Liver (tissue), 8 donors: ENCODE measurements at regions not wholly inside any gene's neighbourhood (a gene's known extent, or its start where the extent isn't known, plus 50 kb on each side); places are given as distances from the start of the nearest gene placed in this dataset.

Experiments used
- DNase-seq: peaks from one replicate; pipeline ENCODE4 v3.0.0-alpha.2; 2017; ENCODE audit warnings: low spot score
- H3K27ac ChIP-seq, 2 donors: one replicate each; pipeline ENCODE4 v1.7.0; 2013; ENCODE audit warnings: inconsistent platforms in 2 of 2, low read length in 2 of 2, control low read depth in 1 of 2, low read depth in 1 of 2, mild to moderate bottlenecking in 1 of 2
- H3K27me3 ChIP-seq, 4 donors: one replicate each; pipeline versions ENCODE4 v1.6.1 to v1.7.0; 2013; ENCODE audit warnings: low read length in 3 of 4, inconsistent platforms in 1 of 4, mild to moderate bottlenecking in 1 of 4, moderate library complexity in 1 of 4; ENCODE audit not compliant: control insufficient read depth in 4 of 4, insufficient read depth in 4 of 4
- H3K36me3 ChIP-seq, 4 donors: one replicate each; pipeline versions ENCODE4 v1.6.1 to v1.7.0; 2013; ENCODE audit warnings: low read length in 3 of 4, mild to moderate bottlenecking in 3 of 4, low read depth in 1 of 4, moderate library complexity in 1 of 4; ENCODE audit not compliant: control insufficient read depth in 4 of 4, insufficient read depth in 3 of 4
- H3K4me1 ChIP-seq, 4 donors: one replicate each; pipeline versions ENCODE4 v1.6.1 to v1.7.0; 2013; ENCODE audit warnings: low read length in 3 of 4, mild to moderate bottlenecking in 3 of 4, moderate library complexity in 1 of 4; ENCODE audit not compliant: control insufficient read depth in 4 of 4, insufficient read depth in 4 of 4
- H3K4me3 ChIP-seq, 3 donors: one replicate each; pipeline versions ENCODE4 v1.6.1 to v1.7.0; 2013; ENCODE audit warnings: low read length in 3 of 3, control low read depth in 1 of 3, low read depth in 1 of 3, mild to moderate bottlenecking in 1 of 3
- H3K9ac ChIP-seq, 2 donors: one replicate each; pipeline ENCODE4 v1.7.0; 2013; ENCODE audit warnings: low read length in 2 of 2, mild to moderate bottlenecking in 2 of 2, moderate library complexity in 2 of 2, control low read depth in 1 of 2, low read depth in 1 of 2
- H3K9me3 ChIP-seq, 4 donors: one replicate each; pipeline versions ENCODE4 v1.6.1 to v1.7.0; 2013; ENCODE audit warnings: low read length in 3 of 4; ENCODE audit not compliant: control insufficient read depth in 4 of 4
- EGR1 ChIP-seq, 2 donors: IDR thresholded peaks; 2 replicates each; pipeline ENCODE4 v1.6.1; 2016 to 2018; ENCODE audit warnings: antibody characterized with exemption in 2 of 2, low read depth in 2 of 2
- FOXA1 ChIP-seq: IDR thresholded peaks from 2 replicates; pipeline ENCODE4 v1.6.1; 2016; ENCODE audit warnings: antibody characterized with exemption
- FOXA2 ChIP-seq: IDR thresholded peaks from 2 replicates; pipeline ENCODE4 v1.6.1; 2016; ENCODE audit warnings: antibody characterized with exemption
- HNF4A ChIP-seq, 2 donors: conservative IDR thresholded peaks; 2 replicates each; pipeline ENCODE4 v1.6.1; 2016; ENCODE audit warnings: antibody characterized with exemption in 2 of 2, mild to moderate bottlenecking in 2 of 2
- HNF4G ChIP-seq: IDR thresholded peaks from 2 replicates; pipeline ENCODE4 v1.6.1; 2016; ENCODE audit warnings: antibody characterized with exemption
- JUND ChIP-seq, 2 donors: IDR thresholded peaks; 2 replicates each; pipeline ENCODE4 v1.6.1; 2016; ENCODE audit warnings: antibody characterized with exemption in 2 of 2
- NR2F2 ChIP-seq: IDR thresholded peaks from 2 replicates; pipeline ENCODE4 v1.6.1; 2016; ENCODE audit warnings: antibody characterized with exemption
- RAD21 ChIP-seq, 2 donors: IDR thresholded peaks; 2 replicates each; pipeline ENCODE4 v1.6.1; 2016; ENCODE audit warnings: antibody characterized with exemption in 2 of 2, mild to moderate bottlenecking in 2 of 2
- RXRA ChIP-seq, 2 donors: IDR thresholded peaks; 2 replicates each; pipeline ENCODE4 v1.6.1; 2017 to 2018; ENCODE audit warnings: antibody characterized with exemption in 2 of 2, mild to moderate bottlenecking in 1 of 2
- TAF1 ChIP-seq: conservative IDR thresholded peaks from 2 replicates; pipeline ENCODE4 v1.6.1; 2016; ENCODE audit warnings: antibody characterized with exemption, mild to moderate bottlenecking
- WGBS: extraction: QIAGEN DNeasy Blood & Tissue Kit; methylation state at CpG from one replicate; pipeline ENCODE4 v1.1.7; 2013; 5-methylcytosine and 5-hydroxymethylcytosine counted together
- TF ChIP-seq, protein P1 (sequence below): fragments of 150-350 bp; IDR thresholded peaks from 2 replicates; pipeline ENCODE4 v1.5.1; 2017; ENCODE audit warnings: improper control_type of control experiment, low read depth, low read length; ENCODE audit not compliant: missing input control
- TF ChIP-seq, protein P2 (sequence below): IDR thresholded peaks from 2 replicates; pipeline ENCODE4 v1.6.1; 2016; ENCODE audit warnings: antibody characterized with exemption
- TF ChIP-seq, protein P3 (sequence below): IDR thresholded peaks from 2 replicates; pipeline ENCODE4 v1.6.1; 2016; ENCODE audit warnings: antibody characterized with exemption, mild to moderate bottlenecking
- TF ChIP-seq, protein P4 (sequence below): IDR thresholded peaks from 2 replicates; pipeline ENCODE4 v1.6.1; 2016; ENCODE audit warnings: antibody characterized with exemption
- donor health status: healthy.
- donor health status: healthy.
- donor health status: healthy.
- donor health status: healthy.
- donor health status: healthy.

DNA sequence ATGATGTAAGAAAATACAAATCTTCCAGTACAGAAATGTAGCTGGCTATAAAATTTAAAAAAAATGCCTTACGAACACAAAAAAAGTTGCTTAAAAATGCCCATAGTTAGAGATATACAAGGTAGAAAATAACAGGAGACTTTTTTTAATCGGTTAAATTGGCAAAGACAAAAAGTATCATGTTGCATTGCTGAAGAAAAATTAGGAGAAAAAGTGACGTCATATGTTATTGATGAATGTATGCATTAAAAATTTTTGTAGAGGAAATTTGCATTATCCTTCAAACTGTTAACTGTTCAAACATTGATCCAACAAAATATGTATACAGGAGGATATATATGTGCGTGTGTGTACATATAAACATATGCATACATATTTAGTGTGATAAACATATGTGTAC, 1634.4 kb upstream of the PCDH7 start:
- no peaks in the 10 kb centered on the region for H3K36me3 ChIP-seq
- H3K9me3 ChIP-seq, result no peaks in the 10 kb centered on the region
- no peak overlapping the region for H3K27ac ChIP-seq
- no peaks in the 10 kb centered on the region for H3K27me3 ChIP-seq
- H3K4me3 ChIP-seq, result no peak overlapping the region
- no peak for DNase-seq
- TF ChIP-seq EGR1 (IDR thresholded peaks at IDR 0.05; ENCODE audit: low read depth in 2 of 2), result no peak
- TF ChIP-seq, protein P1, sequence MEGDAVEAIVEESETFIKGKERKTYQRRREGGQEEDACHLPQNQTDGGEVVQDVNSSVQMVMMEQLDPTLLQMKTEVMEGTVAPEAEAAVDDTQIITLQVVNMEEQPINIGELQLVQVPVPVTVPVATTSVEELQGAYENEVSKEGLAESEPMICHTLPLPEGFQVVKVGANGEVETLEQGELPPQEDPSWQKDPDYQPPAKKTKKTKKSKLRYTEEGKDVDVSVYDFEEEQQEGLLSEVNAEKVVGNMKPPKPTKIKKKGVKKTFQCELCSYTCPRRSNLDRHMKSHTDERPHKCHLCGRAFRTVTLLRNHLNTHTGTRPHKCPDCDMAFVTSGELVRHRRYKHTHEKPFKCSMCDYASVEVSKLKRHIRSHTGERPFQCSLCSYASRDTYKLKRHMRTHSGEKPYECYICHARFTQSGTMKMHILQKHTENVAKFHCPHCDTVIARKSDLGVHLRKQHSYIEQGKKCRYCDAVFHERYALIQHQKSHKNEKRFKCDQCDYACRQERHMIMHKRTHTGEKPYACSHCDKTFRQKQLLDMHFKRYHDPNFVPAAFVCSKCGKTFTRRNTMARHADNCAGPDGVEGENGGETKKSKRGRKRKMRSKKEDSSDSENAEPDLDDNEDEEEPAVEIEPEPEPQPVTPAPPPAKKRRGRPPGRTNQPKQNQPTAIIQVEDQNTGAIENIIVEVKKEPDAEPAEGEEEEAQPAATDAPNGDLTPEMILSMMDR, result no peak
- no peak for TF ChIP-seq NR2F2
- H3K4me1 ChIP-seq, result no peaks in the 10 kb centered on the region
- WGBS, result 74% methylated on average over 4 of the region's 4 CpGs
- H3K9ac ChIP-seq, result no peak overlapping the region

DNA sequence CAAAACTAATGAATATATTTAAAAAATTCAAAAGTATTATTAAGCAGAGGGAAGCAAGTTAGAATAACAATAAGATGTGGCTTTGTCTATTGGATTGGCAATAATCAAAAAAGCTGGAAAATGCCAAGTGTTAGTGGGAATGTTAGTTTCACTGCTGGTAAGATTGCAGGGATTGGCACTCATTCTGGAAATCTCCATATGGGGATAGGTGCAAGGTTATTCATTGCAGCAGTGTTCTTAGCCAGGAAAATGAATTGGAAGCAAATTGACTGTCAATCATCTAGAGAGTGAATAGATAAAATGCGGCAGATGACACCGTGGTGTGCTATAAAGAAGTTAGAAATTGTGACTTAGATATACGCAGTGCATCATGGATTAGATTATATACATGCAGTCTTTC, 1615.5 kb upstream of the PCDH7 start:
- H3K4me1 ChIP-seq, result no peaks in the 10 kb centered on the region
- no peak overlapping the region for H3K4me3 ChIP-seq
- DNase-seq, result no peak
- no peaks in the 10 kb centered on the region for H3K9me3 ChIP-seq
- WGBS, result 90% methylated on average over 3 of the region's 3 CpGs
- TF ChIP-seq, protein P2, sequence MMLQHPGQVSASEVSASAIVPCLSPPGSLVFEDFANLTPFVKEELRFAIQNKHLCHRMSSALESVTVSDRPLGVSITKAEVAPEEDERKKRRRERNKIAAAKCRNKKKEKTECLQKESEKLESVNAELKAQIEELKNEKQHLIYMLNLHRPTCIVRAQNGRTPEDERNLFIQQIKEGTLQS, result no peak
- TF ChIP-seq, protein P1, result no peak
- TF ChIP-seq FOXA2 (no peak), RAD21 (IDR thresholded peaks at IDR 0.05) (no peak), HNF4A (conservative IDR thresholded peaks at IDR 0.05) (no peak), NR2F2 (no peak), EGR1 (IDR thresholded peaks at IDR 0.05; ENCODE audit: low read depth in 2 of 2) (no peak), FOXA1 (no peak), TAF1 (no peak), RXRA (IDR thresholded peaks at IDR 0.05) (no peak), HNF4G (no peak), JUND (IDR thresholded peaks at IDR 0.05) (no peak)
- TF ChIP-seq, protein P3, sequence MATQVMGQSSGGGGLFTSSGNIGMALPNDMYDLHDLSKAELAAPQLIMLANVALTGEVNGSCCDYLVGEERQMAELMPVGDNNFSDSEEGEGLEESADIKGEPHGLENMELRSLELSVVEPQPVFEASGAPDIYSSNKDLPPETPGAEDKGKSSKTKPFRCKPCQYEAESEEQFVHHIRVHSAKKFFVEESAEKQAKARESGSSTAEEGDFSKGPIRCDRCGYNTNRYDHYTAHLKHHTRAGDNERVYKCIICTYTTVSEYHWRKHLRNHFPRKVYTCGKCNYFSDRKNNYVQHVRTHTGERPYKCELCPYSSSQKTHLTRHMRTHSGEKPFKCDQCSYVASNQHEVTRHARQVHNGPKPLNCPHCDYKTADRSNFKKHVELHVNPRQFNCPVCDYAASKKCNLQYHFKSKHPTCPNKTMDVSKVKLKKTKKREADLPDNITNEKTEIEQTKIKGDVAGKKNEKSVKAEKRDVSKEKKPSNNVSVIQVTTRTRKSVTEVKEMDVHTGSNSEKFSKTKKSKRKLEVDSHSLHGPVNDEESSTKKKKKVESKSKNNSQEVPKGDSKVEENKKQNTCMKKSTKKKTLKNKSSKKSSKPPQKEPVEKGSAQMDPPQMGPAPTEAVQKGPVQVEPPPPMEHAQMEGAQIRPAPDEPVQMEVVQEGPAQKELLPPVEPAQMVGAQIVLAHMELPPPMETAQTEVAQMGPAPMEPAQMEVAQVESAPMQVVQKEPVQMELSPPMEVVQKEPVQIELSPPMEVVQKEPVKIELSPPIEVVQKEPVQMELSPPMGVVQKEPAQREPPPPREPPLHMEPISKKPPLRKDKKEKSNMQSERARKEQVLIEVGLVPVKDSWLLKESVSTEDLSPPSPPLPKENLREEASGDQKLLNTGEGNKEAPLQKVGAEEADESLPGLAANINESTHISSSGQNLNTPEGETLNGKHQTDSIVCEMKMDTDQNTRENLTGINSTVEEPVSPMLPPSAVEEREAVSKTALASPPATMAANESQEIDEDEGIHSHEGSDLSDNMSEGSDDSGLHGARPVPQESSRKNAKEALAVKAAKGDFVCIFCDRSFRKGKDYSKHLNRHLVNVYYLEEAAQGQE, result no peak
- TF ChIP-seq, protein P4, sequence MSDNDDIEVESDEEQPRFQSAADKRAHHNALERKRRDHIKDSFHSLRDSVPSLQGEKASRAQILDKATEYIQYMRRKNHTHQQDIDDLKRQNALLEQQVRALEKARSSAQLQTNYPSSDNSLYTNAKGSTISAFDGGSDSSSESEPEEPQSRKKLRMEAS, result no peak
- no peaks in the 10 kb centered on the region for H3K27me3 ChIP-seq
- H3K27ac ChIP-seq, result no peak overlapping the region
- no peak overlapping the region for H3K9ac ChIP-seq
- H3K36me3 ChIP-seq, result no peaks in the 10 kb centered on the region
